ENCODE measurements at regions not wholly inside any gene's neighbourhood (a gene's known extent, or its start where the extent isn't known, plus 50 kb on each side); places are given as distances from the start of the nearest gene placed in this dataset.
A peak's percentile ranks its signal among the peaks of the same experiment; 100 is the strongest.
"Not testable (repeated sequence)": the region's sequence is repeated elsewhere in the genome, so short reads cannot be mapped to it uniquely, and the experiment has no call there.

DNA sequence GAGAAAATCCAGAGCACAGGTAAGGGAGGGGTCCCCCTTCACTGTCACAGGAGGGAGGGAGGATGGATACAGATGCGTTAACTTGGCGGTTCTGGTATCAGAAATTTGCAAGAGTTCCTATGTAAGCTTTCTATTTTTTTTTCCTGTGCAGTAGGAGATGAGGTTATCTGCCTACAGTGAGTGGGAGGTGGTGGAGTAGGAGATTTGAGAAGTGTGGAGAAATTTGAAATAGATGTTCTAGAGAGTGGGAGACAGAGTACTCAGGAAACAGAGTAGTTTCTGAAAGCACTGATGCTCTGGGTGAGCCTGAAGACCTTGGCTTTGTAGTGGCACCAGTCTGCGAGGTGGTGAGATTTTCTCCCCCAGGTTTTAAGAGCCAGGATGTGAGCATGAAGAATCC is 271.4 kb downstream of the MSX2 start:
- DNase-seq (ENCODE audit: low read depth): no peak

DNA sequence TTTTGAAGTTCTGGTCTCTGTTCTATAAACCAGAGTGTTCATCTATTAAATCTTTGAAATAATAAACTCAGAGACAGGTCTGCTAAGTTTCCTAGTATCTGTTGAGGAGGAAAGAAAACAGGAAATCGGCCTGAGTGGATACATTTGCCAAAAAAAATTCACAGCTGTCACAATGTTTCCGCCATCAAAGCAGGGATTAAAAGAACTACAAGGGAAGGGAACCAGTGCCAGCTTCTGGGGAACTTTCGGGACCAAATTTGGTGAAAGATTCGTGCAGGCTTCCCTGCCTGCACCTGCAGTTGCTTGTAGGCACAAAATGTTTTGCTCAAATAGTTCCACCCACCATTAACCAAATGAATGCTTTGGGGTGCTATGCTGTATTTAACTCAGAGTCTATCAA is 267.5 kb downstream of the MSX2 start:
- no peak for DNase-seq (ENCODE audit: low read depth)

DNA sequence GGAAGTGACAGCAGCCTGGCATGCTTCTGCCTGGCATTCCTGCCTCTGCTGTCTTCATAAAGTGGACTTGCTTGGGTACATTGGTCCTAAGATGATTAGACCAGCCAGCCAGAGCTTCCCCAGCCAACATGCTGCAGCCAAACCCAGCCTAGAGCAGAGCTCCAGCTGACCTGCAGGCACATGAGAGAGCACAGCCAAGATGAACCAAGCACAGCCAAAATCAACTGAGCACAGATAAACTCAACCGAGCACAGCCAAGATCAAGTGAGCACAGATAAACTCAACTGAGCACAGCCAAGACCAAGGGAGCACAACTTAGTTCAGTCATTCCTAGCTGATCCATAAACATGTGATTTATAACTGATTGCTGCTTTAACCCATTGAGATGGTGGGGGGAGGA is 266.5 kb downstream of the MSX2 start:
- DNase-seq (ENCODE audit: low read depth): no peak

DNA sequence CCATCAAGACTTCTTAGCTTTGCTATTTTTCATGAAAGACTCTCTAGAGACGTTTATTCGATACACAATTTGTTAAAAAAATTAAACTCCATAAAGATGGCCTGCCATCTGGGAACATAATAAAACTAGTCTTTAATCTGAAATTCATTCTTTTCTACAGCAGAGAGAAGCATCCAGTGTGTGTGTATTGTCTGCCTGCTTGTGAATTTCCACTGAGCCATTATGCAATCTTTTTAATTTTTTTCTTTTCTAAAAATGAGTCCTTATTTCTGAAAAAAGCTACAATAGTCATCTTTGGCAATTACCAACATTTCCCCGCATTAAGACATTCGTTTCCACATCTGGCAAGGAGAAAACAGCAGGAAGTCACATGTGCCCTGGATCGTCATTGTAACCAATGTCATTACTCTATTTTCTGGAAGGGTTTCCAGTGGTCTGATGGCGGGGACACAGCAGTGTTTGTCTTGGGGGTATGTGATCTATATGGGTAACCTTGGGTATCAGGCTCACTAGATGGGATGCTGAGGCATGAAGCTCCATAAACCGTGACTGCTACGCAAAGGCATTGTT is 263.1 kb downstream of the MSX2 start:
- no peak for DNase-seq (ENCODE audit: low read depth)

DNA sequence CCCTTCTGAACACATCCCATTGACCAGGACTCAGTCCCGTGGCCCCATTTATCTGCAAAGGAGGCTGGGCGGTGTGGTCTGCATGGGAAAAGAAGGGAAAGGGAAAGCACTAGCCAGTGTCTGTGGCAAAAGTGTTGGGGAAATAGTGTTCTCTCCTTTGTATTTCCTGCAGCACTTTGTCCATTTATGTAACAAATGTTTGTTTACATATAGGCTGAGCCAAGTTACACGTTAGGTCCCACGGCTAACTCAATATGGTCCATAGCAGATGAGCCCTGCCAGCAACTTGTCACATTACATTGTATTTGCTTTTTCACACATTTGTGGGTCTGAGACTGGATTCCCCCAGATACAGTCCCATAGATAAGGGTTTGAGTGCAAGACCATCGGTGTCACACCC is 260.5 kb downstream of the MSX2 start:
- no peak for DNase-seq (ENCODE audit: low read depth)

DNA sequence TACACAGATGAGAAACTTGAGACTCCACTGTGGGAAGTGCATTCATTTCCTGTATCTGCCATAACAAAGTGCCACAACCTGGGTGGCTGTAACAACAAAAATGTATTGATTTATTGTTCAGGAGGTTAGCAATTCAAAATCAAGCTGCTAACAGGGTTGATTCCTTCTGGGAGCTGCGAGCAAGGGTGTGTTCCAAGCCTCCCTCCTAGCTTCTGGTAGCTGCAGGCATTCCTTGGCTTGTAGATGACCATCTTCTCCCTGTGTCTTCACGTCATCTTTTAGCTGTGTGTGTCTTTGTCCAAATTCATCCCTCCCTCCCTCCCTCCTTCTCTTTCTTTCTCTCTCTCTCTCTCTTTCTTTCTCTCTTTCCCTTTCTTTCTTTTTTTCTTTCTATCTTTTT is 258.1 kb downstream of the MSX2 start:
- no peak for DNase-seq (ENCODE audit: low read depth)

DNA sequence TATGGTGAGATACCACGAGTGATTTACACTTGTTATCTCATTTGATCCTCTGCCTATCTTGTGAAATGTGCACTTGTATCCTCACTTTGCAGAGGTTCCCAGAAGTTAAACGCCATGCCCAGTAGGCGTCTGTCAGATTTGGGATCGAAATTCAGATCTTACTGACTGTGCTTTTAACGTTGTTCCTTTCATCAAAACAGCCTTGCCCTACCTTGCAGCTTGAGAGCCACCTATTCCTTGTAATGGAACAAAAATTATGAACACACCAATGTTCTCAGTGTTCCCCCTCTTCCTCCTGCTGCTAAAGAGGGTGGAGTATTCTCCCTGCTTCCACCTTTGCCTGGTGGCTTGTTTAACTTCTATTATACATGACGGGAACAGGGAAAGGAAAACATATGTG is 257.0 kb downstream of the MSX2 start:
- DNase-seq (ENCODE audit: low read depth): no peak

DNA sequence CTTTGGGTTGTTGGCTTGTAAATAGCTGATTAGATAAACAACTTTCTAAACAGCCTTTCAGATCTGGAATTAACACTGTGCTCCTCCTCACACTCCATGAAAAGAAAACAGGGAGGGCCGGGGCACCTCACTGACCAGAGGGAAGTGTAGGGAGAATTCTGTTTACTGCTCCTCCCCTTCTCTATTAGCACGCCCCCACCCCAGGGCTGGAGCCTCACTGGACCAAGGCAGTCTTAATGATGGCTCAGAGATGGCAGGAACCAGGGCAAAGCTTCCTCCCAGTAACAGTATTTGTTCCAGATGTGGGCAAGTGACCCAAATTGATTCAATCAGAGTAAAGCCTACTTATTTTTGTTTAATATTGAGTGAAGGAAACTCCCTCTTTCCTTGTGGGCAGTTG is 256.6 kb downstream of the MSX2 start:
- no peak for DNase-seq (ENCODE audit: low read depth)

DNA sequence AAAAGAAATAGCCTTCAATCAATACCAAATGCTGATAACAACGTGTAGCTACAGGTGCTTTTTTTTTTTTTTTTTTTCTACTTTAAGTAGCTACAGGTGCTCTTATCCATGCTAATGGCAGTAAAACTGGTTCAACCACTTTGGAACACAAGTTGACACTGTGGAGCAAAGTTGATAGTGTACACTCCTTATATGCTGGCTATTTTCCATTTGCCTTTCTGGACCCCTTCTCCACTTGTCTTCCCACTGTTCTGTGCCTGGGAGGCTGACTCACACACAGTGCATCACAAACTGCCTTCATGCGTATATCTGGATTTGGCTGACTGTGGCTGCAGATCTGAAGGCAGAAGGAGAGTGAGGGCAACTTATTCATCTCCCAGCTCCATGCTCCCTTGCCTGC is 247.9 kb downstream of the MSX2 start:
- no peak for DNase-seq (ENCODE audit: low read depth)

DNA sequence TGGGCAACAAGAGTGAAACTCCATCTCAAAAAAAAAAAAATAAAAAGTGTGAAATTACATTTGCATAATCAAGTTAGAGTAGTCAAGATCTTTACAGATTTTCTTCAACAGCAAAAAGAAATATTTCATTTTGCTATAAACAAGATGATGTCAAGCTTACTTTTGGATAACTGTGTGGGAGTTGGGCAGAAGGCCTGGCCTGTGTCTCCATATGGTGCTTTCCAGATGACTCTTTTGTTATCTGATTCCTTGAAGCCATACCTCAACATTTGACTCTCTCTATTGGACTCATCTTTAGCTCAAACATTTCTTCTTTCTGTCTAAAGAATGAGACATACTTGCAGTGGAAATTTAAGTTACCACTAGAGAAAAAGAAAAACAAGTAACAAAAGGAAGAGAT is 246.8 kb downstream of the MSX2 start:
- no peak for DNase-seq (ENCODE audit: low read depth)

DNA sequence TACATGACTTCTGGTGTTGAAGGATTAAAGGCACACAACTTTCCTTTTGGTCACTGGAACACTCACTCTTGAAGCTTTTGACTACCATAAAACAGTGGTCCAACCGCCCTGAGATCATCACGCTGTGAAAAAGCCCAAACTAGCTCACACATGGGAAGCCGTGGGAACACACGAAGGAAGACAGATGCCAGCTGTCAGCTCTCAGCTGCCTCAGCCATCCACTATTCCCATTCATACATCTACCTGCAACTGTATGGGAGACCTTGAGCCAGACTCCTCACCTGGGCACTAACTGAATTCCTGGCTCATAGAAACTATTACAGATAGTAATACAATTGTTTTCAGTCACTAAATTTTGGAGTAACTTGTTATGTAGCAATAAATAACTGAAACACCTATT is 246.1 kb downstream of the MSX2 start:
- DNase-seq (ENCODE audit: low read depth): no peak

DNA sequence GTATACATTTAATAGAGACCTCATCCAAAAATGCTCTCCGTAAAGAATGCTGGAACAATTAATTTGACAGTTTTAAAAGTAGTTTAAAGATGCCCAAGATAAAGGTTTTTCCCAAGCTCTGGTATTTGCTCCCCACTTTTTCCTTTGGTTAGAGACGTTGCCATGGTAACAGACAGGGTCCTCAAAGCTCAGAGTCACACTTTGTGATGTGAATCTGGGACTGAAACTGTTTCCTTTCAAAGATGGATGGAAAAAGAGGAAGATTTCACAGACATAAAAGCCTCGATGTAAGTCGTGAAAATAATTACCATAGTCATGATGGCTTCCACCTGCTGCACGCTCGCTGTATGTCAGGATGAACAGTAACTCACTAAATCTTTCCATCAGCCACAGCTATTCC is 229.5 kb downstream of the MSX2 start:
- no peak for DNase-seq (ENCODE audit: low read depth)

DNA sequence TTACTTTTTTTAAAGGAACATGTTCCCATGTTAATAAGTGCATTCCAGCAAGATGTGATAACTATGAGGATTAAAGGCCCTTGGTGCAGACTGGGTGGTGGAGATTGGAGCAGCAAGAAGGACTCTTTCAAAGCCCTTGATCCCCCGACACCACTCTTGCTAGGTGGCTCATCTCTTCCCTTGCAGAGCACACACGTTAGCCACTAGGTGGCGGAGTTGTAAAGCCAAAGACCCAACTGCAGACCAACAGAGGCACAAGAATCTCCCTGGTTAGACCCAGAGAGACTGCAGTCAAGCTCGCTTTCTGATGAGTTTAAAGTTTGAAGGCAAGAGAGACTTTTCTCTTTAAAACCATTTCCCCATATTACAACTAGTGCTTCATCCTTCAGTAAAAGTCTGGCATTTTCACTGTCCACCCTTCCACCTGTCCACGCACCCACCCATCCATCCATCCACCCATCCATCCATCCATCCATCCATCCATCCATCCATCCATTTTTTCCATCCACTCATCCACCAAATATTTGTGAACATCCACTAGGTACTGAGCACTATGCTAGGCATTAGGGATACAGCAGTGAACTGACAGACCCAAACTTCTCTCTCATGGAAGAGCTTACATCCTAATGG is 226.9 kb downstream of the MSX2 start:
- DNase-seq (ENCODE audit: low read depth): peak; percentile 78

DNA sequence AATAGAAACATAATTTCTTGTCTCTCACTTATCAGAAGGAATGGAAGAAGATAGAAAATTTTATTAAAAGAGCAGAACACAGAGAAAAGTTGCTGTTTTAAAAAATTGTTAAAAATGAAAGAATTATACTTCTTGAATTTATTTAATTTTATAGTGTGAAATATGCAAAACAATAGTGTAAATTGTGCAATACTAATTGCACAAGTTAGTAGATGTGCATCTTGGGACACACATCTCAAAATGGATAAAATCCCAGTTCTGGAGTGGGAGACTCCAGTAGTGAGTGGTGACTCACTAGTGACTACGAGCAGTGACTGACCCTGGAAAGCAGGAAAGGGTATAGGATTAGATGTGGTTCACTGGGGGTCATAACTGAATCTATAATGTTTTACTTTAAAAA is 223.2 kb downstream of the MSX2 start:
- no peak for DNase-seq (ENCODE audit: low read depth)

DNA sequence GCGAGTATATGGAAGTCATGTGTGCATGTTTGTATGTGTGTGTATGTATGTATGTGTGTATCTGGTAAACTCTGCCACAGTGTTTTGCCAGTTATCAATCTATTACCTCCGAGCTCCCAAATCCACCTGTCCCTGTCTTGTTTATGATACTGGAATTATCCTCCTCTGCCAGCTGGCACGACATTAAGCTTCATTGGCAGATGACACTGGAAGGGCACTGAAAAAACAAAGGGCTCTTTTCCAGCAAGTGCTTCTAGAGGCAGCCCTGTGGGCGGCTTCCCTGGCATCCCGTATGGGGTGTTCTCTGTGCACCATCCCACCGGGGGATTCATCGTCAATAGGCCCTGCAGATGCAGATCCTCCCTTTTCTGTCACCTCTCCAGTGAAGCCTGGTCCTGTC is 221.5 kb downstream of the MSX2 start:
- DNase-seq (ENCODE audit: low read depth): peak; percentile 6

DNA sequence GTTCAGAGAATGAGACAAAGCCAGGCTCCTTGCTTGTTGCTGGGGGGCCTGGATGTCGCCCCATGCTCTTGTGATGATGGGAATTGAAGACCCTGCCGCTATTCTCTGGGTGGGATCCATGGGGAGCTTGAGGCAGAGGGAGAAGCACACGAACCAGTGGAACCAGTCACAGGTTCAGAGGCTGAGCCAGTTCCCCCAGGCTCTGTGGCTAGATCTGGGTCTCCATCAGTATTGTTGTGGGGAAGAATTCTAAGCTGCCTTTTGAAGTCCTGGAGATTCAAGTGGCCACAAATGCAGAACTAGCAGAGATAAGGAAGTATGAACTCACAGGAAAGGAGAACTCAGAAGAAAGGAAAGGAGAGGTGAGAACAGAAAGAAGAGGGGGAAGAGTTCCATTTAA is 219.4 kb downstream of the MSX2 start:
- DNase-seq (ENCODE audit: low read depth): no peak

DNA sequence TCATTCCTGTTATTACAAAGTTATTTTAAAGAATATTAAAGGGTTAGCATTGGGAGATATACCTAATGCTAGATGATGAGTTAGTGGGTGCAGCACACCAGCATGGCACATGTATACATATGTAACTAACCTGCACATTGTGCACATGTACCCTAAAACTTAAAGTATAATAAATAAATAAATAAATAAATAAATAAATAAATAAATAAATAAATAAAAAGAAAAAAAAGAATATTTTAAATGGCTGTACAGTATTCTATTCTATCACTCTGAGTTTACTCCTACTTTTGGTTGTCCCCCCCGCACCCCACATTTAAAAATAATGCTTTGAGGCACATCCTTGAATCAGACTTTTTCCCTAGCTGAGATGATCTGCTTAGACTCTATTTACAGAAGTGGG is 218.6 kb downstream of the MSX2 start:
- not testable (repeated sequence) for DNase-seq (ENCODE audit: low read depth)

DNA sequence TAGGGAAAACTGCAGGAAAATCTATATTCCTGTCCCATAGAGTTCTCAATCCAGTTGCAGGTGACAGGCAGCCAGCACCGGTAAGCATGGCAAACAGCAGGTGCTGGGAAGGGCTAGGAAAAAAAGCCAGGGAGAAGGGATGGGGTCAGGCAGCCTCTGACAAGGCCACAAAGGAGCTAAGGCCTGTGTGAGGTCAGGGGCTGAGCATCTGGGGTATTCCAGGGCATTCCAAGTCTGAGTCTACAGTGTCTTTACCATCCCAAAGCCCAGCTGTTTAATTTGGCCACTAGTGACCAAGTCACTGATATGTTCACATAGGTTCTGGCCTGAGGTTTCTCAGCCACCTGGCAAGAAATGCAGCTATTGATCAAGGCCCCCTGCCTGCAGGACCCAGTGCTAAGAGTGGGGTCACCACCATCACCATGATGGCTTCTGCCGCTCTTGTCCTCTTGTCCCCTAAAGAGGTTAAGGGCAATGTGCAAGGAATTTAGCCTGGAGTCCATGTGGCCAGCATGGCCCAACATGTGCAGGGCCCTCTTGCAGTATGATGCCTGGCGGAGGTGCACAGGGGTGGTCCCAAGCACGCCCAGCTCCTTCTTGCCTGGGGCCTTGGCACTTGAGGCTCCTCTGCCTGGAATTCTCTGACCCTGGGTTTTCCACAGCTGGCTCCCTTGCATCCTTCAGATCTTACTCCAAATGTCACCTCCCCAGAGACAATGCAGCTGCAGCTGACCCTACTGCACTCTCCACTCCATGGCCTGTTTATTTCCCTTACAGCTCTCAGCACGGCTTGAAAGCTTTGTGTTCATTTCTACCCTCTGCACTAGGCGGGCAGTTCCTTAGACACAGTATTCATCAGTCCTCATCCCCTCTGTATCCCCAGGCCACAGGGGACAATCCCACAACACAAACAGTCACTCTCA is 213.1 kb downstream of the MSX2 start:
- DNase-seq (ENCODE audit: low read depth): no peak

DNA sequence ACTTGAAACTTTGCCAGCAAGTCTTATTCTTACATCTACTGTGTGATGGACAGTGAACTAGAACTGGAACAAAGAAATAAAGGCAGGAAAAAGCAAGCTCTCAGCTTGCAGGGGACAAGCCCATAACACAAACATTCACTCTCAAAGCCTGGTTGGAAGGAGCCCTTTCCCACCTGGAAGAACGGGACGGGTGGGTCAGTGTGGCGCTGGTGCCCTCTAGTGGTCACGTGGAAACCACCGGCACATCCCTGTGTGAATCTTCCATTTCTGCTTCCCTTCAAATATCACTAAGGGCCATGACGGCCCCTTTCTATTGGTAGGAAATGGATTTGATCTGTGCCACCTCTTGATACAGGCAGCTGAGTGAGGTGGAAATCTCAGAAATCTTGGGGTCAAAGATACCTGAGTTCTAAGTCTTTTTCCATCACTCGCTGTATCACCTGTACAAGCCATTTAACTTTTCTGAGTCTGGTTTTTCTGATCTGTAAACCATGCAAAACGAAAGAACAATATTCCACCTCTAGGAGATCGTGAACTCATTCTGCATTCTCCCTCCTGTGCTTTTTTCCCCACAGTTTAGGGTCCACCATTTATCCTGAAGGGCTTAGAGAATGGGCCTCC is 211.6 kb downstream of the MSX2 start:
- DNase-seq (ENCODE audit: low read depth): peak; percentile 59

DNA sequence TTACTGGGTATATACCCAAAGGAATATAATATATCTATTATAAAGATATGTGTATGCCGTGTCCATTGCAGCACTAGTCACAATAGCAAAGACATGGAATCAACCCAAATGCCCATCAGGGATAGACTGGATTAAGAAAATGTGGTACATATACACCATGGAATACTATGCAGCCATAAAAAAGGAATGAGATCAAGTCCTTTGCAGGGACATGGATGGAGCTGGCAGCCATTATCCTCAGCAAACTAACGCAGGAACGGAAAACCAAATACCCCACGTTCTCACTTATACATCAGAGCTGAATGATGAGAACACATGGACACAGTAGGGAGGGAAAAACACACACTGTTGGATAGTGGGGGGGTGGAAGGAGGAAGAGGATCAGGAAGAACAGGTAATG is 206.7 kb downstream of the MSX2 start:
- not testable (repeated sequence) for DNase-seq (ENCODE audit: low read depth)

DNA sequence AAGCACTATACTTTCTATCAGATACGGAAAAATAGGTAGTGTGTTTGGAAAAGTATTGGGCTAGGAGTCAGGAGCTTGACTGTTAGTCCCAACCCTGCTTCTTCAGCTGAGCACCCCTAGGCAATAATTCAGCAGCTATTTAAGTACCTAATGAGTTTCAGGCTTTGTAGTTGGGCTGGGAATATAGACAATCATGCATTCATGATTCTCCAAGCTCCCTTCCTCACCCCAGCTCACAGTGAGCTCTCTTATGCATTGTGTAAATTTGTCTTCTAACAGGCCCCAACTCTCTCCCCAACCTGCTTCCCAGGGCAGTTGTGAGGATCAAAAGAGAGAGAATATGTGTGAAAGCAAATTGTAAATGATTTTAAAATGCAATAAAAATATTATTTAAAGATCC is 201.2 kb downstream of the MSX2 start:
- DNase-seq (ENCODE audit: low read depth): no peak

DNA sequence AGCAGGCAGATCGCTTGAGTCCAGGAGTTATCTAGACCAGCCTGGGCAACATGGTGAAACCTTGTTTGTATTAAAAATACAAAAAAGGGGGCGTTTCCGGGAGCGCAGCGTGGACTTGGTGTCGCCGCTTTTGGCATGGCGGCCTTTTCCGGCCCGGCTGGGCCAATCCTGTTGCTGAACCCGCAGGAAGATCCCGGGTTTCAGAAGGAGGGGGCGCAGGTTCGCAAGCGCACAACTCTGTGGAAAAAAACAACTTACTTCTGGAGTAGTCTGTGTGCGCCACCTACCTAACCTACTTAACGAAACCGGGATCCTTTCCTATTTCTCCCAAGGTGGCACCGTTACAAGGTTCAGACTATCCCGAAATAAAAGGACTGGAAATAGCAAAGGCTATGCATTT is 198.6 kb downstream of the MSX2 start:
- no peak for DNase-seq (ENCODE audit: low read depth)
